ENCODE measurements at regions not wholly inside any gene's neighbourhood (a gene's known extent, or its start where the extent isn't known, plus 50 kb on each side); places are given as distances from the start of the nearest gene placed in this dataset.
A peak's percentile ranks its signal among the peaks of the same experiment; 100 is the strongest.

GRCh38 chr5:120386981-120387380 is 77.1 kb upstream of the PRR16 start:
- H3K4me3 ChIP-seq (ENCODE audit: extremely low read depth, insufficient read depth, low read length, poor library complexity, severe bottlenecking) = no peak overlapping the region
- H3K27ac ChIP-seq (ENCODE audit: low read depth, low read length, severe bottlenecking) = no peak overlapping the region
- no peaks in the 10 kb centered on the region for H3K4me1 ChIP-seq (ENCODE audit: control insufficient read depth, insufficient read depth, low read length, poor library complexity, severe bottlenecking)
- no peaks in the 10 kb centered on the region for H3K9me3 ChIP-seq (ENCODE audit: control insufficient read depth, low read length)
- no peaks in the 10 kb centered on the region for H3K36me3 ChIP-seq (ENCODE audit: control insufficient read depth, insufficient read depth, low read length)

- Histone ChIP-seq H3K4me1 (ENCODE audit: control insufficient read depth, insufficient read depth, low read length, poor library complexity, severe bottlenecking) (no peaks in the 10 kb centered on the region), H3K9me3 (ENCODE audit: control insufficient read depth, low read length) (no peaks in the 10 kb centered on the region), H3K36me3 (ENCODE audit: control insufficient read depth, insufficient read depth, low read length) (no peaks in the 10 kb centered on the region), H3K4me3 (ENCODE audit: extremely low read depth, insufficient read depth, low read length, poor library complexity, severe bottlenecking) (no peak overlapping the region), H3K27ac (ENCODE audit: low read depth, low read length, severe bottlenecking) (no peak overlapping the region)
- no CpG with 5 or more reads among the region's 1 CpG for WGBS, 2 experiments (ENCODE audit: insufficient coverage in 2 of 2)
These were observed 75.9 kb upstream of the PRR16 start for GRCh38 chr5:120388016-120388781.

GRCh38 chr5:120394259-120394658 is 69.8 kb upstream of the PRR16 start:
- no peak overlapping the region for H3K27ac ChIP-seq (ENCODE audit: low read depth, low read length, severe bottlenecking)
- H3K36me3 ChIP-seq (ENCODE audit: control insufficient read depth, insufficient read depth, low read length) = no peaks in the 10 kb centered on the region
- no peaks in the 10 kb centered on the region for H3K9me3 ChIP-seq (ENCODE audit: control insufficient read depth, low read length)
- H3K4me1 ChIP-seq (ENCODE audit: control insufficient read depth, insufficient read depth, low read length, poor library complexity, severe bottlenecking) = no peaks in the 10 kb centered on the region
- no peak overlapping the region for H3K4me3 ChIP-seq (ENCODE audit: extremely low read depth, insufficient read depth, low read length, poor library complexity, severe bottlenecking)

GRCh38 chr5:120396186-120396585 is 67.9 kb upstream of the PRR16 start:
- peaks cover 5% of the 10 kb centered on the region for H3K9me3 ChIP-seq (ENCODE audit: control insufficient read depth, low read length)
- no peaks in the 10 kb centered on the region for H3K4me1 ChIP-seq (ENCODE audit: control insufficient read depth, insufficient read depth, low read length, poor library complexity, severe bottlenecking)
- no peak overlapping the region for H3K27ac ChIP-seq (ENCODE audit: low read depth, low read length, severe bottlenecking)
- no peak overlapping the region for H3K4me3 ChIP-seq (ENCODE audit: extremely low read depth, insufficient read depth, low read length, poor library complexity, severe bottlenecking)
- H3K36me3 ChIP-seq (ENCODE audit: control insufficient read depth, insufficient read depth, low read length) = no peaks in the 10 kb centered on the region

- H3K4me3 ChIP-seq (ENCODE audit: extremely low read depth, insufficient read depth, low read length, poor library complexity, severe bottlenecking) = no peak overlapping the region
- WGBS, 2 experiments (ENCODE audit: insufficient coverage in 2 of 2) = 57% methylated on average over 1 of the region's 1 CpG; no CpG with 5 or more reads in 1 of the 2 experiments
- H3K27ac ChIP-seq (ENCODE audit: low read depth, low read length, severe bottlenecking) = no peak overlapping the region
- H3K9me3 ChIP-seq (ENCODE audit: control insufficient read depth, low read length) = peaks cover 8% of the 10 kb centered on the region
- H3K36me3 ChIP-seq (ENCODE audit: control insufficient read depth, insufficient read depth, low read length) = no peaks in the 10 kb centered on the region
- no peaks in the 10 kb centered on the region for H3K4me1 ChIP-seq (ENCODE audit: control insufficient read depth, insufficient read depth, low read length, poor library complexity, severe bottlenecking)
These were observed 63.7 kb upstream of the PRR16 start for GRCh38 chr5:120400356-120400755.

GRCh38 chr5:120402606-120403005 is 61.5 kb upstream of the PRR16 start:
- H3K36me3 ChIP-seq (ENCODE audit: control insufficient read depth, insufficient read depth, low read length) = no peaks in the 10 kb centered on the region
- no peak overlapping the region for H3K27ac ChIP-seq (ENCODE audit: low read depth, low read length, severe bottlenecking)
- WGBS, 2 experiments (ENCODE audit: insufficient coverage in 2 of 2) = no CpG with 5 or more reads among the region's 2 CpGs
- peaks cover 17% of the 10 kb centered on the region for H3K9me3 ChIP-seq (ENCODE audit: control insufficient read depth, low read length)
- peaks cover 10% of the 10 kb centered on the region for H3K4me1 ChIP-seq (ENCODE audit: control insufficient read depth, insufficient read depth, low read length, poor library complexity, severe bottlenecking)
- no peak overlapping the region for H3K4me3 ChIP-seq (ENCODE audit: extremely low read depth, insufficient read depth, low read length, poor library complexity, severe bottlenecking)

GRCh38 chr5:120405286-120405864 is 58.7 kb upstream of the PRR16 start:
- Histone ChIP-seq H3K27ac (ENCODE audit: low read depth, low read length, severe bottlenecking) (peak overlapping the region; percentile 41), H3K9me3 (ENCODE audit: control insufficient read depth, low read length) (peaks cover 12% of the 10 kb centered on the region), H3K36me3 (ENCODE audit: control insufficient read depth, insufficient read depth, low read length) (no peaks in the 10 kb centered on the region), H3K4me1 (ENCODE audit: control insufficient read depth, insufficient read depth, low read length, poor library complexity, severe bottlenecking) (peaks cover 10% of the 10 kb centered on the region), H3K4me3 (ENCODE audit: extremely low read depth, insufficient read depth, low read length, poor library complexity, severe bottlenecking) (no peak overlapping the region)
- WGBS, 2 experiments (ENCODE audit: insufficient coverage in 2 of 2) = no CpG with 5 or more reads among the region's 1 CpG

- peak overlapping the region; percentile 41 for H3K27ac ChIP-seq (ENCODE audit: low read depth, low read length, severe bottlenecking)
These were observed 58.2 kb upstream of the PRR16 start for GRCh38 chr5:120405923-120406322.

GRCh38 chr5:120413686-120414085 is 50.4 kb upstream of the PRR16 start:
- Histone ChIP-seq H3K36me3 (ENCODE audit: control insufficient read depth, insufficient read depth, low read length) (no peaks in the 10 kb centered on the region), H3K4me3 (ENCODE audit: extremely low read depth, insufficient read depth, low read length, poor library complexity, severe bottlenecking) (no peak overlapping the region), H3K9me3 (ENCODE audit: control insufficient read depth, low read length) (no peaks in the 10 kb centered on the region), H3K4me1 (ENCODE audit: control insufficient read depth, insufficient read depth, low read length, poor library complexity, severe bottlenecking) (no peaks in the 10 kb centered on the region), H3K27ac (ENCODE audit: low read depth, low read length, severe bottlenecking) (no peak overlapping the region)
- WGBS, 2 experiments (ENCODE audit: insufficient coverage in 2 of 2) = no CpG with 5 or more reads among the region's 3 CpGs

More at GRCh38 chr5:120405923-120406322, 58.2 kb upstream of the PRR16 start:
- Histone ChIP-seq H3K9me3 (ENCODE audit: control insufficient read depth, low read length) (peaks cover 12% of the 10 kb centered on the region), H3K4me3 (ENCODE audit: extremely low read depth, insufficient read depth, low read length, poor library complexity, severe bottlenecking) (no peak overlapping the region), H3K36me3 (ENCODE audit: control insufficient read depth, insufficient read depth, low read length) (no peaks in the 10 kb centered on the region), H3K4me1 (ENCODE audit: control insufficient read depth, insufficient read depth, low read length, poor library complexity, severe bottlenecking) (peaks cover 10% of the 10 kb centered on the region)

All from mesodermal cell (in vitro differentiated cells).